ENCODE measurements at regions not wholly inside any gene's neighbourhood (a gene's known extent, or its start where the extent isn't known, plus 50 kb on each side); places are given as distances from the start of the nearest gene placed in this dataset.

GRCh38 chr12:43208627-43209026 is 343.4 kb downstream of the ADAMTS20 start:
- Histone ChIP-seq H2AFZ (ENCODE audit: low read depth, low read length) (no peak overlapping the region), H4K20me1 (ENCODE audit: insufficient read depth) (no peaks in the 10 kb centered on the region), H3K27ac (ENCODE audit: low read length) (no peak overlapping the region), H3K9me3 (ENCODE audit: low read length) (no peaks in the 10 kb centered on the region), H3K36me3 (ENCODE audit: insufficient read depth, low read length) (no peaks in the 10 kb centered on the region), H3F3A (ENCODE audit: insufficient read depth, low read length, poor library complexity, severe bottlenecking) (no peaks in the 10 kb centered on the region), H3K79me2 (replicated peaks; ENCODE audit: insufficient read depth, low read length) (no peaks in the 10 kb centered on the region), H3K4me2 (ENCODE audit: low read length) (no peak overlapping the region), H3K9ac (ENCODE audit: low read length) (no peak overlapping the region), H3K27me3 (ENCODE audit: insufficient read depth, low read depth, low read length) (no peaks in the 10 kb centered on the region), H3K4me3 (ENCODE audit: low read length) (no peak overlapping the region), H3K9me2 (ENCODE audit: insufficient read depth, low read length) (no peaks in the 10 kb centered on the region)
- TF ChIP-seq, protein P1, sequence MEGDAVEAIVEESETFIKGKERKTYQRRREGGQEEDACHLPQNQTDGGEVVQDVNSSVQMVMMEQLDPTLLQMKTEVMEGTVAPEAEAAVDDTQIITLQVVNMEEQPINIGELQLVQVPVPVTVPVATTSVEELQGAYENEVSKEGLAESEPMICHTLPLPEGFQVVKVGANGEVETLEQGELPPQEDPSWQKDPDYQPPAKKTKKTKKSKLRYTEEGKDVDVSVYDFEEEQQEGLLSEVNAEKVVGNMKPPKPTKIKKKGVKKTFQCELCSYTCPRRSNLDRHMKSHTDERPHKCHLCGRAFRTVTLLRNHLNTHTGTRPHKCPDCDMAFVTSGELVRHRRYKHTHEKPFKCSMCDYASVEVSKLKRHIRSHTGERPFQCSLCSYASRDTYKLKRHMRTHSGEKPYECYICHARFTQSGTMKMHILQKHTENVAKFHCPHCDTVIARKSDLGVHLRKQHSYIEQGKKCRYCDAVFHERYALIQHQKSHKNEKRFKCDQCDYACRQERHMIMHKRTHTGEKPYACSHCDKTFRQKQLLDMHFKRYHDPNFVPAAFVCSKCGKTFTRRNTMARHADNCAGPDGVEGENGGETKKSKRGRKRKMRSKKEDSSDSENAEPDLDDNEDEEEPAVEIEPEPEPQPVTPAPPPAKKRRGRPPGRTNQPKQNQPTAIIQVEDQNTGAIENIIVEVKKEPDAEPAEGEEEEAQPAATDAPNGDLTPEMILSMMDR (IDR thresholded peaks at IDR 0.05; ENCODE audit: poor library complexity, severe bottlenecking): no peak
- TF ChIP-seq RAD21 (conservative IDR thresholded peaks at IDR 0.05): no peak
- TF ChIP-seq SMC3 (conservative IDR thresholded peaks at IDR 0.05; ENCODE audit: poor library complexity): no peak
- no peak for TF ChIP-seq REST (IDR thresholded peaks at IDR 0.05; ENCODE audit: borderline replicate concordance)
- no peak for TF ChIP-seq POLR2AphosphoS5 (IDR thresholded peaks at IDR 0.05)
- no peak for TF ChIP-seq EP300 (conservative IDR thresholded peaks at IDR 0.05; ENCODE audit: poor library complexity, severe bottlenecking)
- TF ChIP-seq MXI1 (conservative IDR thresholded peaks at IDR 0.05; ENCODE audit: poor library complexity, severe bottlenecking): no peak
- TF ChIP-seq EZH2 (IDR thresholded peaks at IDR 0.05; ENCODE audit: borderline replicate concordance, insufficient read depth, low read length, poor library complexity, severe bottlenecking): no peak
- no peak for TF ChIP-seq TAF1 (IDR thresholded peaks at IDR 0.05; ENCODE audit: low read depth)

DNA sequence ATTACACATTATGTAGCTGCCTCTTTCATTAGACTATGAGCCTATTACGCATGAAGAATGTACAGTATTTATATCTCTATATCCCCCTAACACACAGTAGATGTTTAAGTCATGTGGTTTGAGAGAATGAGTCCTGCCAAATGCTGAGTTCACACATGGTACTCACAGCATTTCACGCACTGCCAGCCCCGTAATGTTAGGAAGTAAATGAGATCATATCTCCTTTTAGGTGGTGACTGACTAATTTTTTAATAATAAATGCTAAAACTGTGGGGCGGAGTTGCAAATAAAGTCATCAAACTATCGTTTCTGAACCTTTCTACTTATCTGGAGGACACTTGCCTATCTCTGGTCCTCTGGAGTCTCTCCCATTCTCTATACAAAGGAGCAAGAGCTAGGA is 343.8 kb downstream of the ADAMTS20 start:
- no peak overlapping the region for H3K4me3 ChIP-seq (ENCODE audit: low read length)
- no peak overlapping the region for H2AFZ ChIP-seq (ENCODE audit: low read depth, low read length)
- TF ChIP-seq EZH2 (IDR thresholded peaks at IDR 0.05; ENCODE audit: borderline replicate concordance, insufficient read depth, low read length, poor library complexity, severe bottlenecking) (no peak), EP300 (conservative IDR thresholded peaks at IDR 0.05; ENCODE audit: poor library complexity, severe bottlenecking) (no peak), SMC3 (conservative IDR thresholded peaks at IDR 0.05; ENCODE audit: poor library complexity) (no peak), TAF1 (IDR thresholded peaks at IDR 0.05; ENCODE audit: low read depth) (no peak), POLR2AphosphoS5 (IDR thresholded peaks at IDR 0.05) (no peak), MXI1 (conservative IDR thresholded peaks at IDR 0.05; ENCODE audit: poor library complexity, severe bottlenecking) (no peak), REST (IDR thresholded peaks at IDR 0.05; ENCODE audit: borderline replicate concordance) (no peak), RAD21 (conservative IDR thresholded peaks at IDR 0.05) (no peak)
- TF ChIP-seq, protein P1 (IDR thresholded peaks at IDR 0.05; ENCODE audit: poor library complexity, severe bottlenecking): no peak
- no peaks in the 10 kb centered on the region for H3K27me3 ChIP-seq (ENCODE audit: insufficient read depth, low read depth, low read length)
- no peaks in the 10 kb centered on the region for H3F3A ChIP-seq (ENCODE audit: insufficient read depth, low read length, poor library complexity, severe bottlenecking)
- no peak overlapping the region for H3K9ac ChIP-seq (ENCODE audit: low read length)
- H3K27ac ChIP-seq (ENCODE audit: low read length): no peak overlapping the region
- no peaks in the 10 kb centered on the region for H4K20me1 ChIP-seq (ENCODE audit: insufficient read depth)
- no peaks in the 10 kb centered on the region for H3K9me3 ChIP-seq (ENCODE audit: low read length)
- H3K36me3 ChIP-seq (ENCODE audit: insufficient read depth, low read length): no peaks in the 10 kb centered on the region
- no peaks in the 10 kb centered on the region for H3K9me2 ChIP-seq (ENCODE audit: insufficient read depth, low read length)
- H3K4me2 ChIP-seq (ENCODE audit: low read length): no peak overlapping the region
- no peaks in the 10 kb centered on the region for H3K79me2 ChIP-seq (replicated peaks; ENCODE audit: insufficient read depth, low read length)
